OCI-LY3 (cell line): ENCODE measurements at regions not wholly inside any gene's neighbourhood (a gene's known extent, or its start where the extent isn't known, plus 50 kb on each side); places are given as distances from the start of the nearest gene placed in this dataset.

ENCODE experiments used
- EZH2phosphoT487 ChIP-seq: fragments of 200-600 bp; shearing (Covaris generic); IDR thresholded peaks from 2 replicates; pipeline ENCODE4 v1.6.1; 2018; ENCODE audit warnings: antibody characterized with exemption, mixed run types, low read depth
- TF ChIP-seq, protein P1 (sequence below): fragments of 200-600, 300-600 bp; sonication (generic); IDR thresholded peaks from 2 replicates; pipeline ENCODE4 v1.5.1; 2014; ENCODE audit warnings: antibody characterized with exemption, low read length, low read depth

- TF ChIP-seq, protein P1, sequence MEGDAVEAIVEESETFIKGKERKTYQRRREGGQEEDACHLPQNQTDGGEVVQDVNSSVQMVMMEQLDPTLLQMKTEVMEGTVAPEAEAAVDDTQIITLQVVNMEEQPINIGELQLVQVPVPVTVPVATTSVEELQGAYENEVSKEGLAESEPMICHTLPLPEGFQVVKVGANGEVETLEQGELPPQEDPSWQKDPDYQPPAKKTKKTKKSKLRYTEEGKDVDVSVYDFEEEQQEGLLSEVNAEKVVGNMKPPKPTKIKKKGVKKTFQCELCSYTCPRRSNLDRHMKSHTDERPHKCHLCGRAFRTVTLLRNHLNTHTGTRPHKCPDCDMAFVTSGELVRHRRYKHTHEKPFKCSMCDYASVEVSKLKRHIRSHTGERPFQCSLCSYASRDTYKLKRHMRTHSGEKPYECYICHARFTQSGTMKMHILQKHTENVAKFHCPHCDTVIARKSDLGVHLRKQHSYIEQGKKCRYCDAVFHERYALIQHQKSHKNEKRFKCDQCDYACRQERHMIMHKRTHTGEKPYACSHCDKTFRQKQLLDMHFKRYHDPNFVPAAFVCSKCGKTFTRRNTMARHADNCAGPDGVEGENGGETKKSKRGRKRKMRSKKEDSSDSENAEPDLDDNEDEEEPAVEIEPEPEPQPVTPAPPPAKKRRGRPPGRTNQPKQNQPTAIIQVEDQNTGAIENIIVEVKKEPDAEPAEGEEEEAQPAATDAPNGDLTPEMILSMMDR: no peak
- TF ChIP-seq EZH2phosphoT487: no peak
These were observed 101.0 kb upstream of the SHH start for GRCh38 chr7:155913291-155913690.
